Activated naive CD8-positive, alpha-beta T cell treated with anti-CD3 and anti-CD28 coated beads, Interleukin-2, amount 10 ng/mL, durations not matched to agents 7 days and 5 days (primary cell): ENCODE measurements at regions not wholly inside any gene's neighbourhood (a gene's known extent, or its start where the extent isn't known, plus 50 kb on each side); places are given as distances from the start of the nearest gene placed in this dataset.

Experiments used
- ATAC-seq: fragments of 150-1000 bp; cut with Tn5 transposase; one replicate; pipeline ENCODE4 v1.10.0; 2021; ENCODE audit warnings: low read depth, moderate library complexity
- POLR2A ChIA-PET: fragments of 350-600 bp; sonication (Branson Sonifier 250); formaldehyde crosslinking; loops from one replicate; lab custom pipeline; 2021; ENCODE audit warnings: antibody characterized with exemption; lab: Charles Lee
- DNase-seq: peaks from one replicate; pipeline ENCODE4 v3.0.0; 2021
- H3K27ac Mint-ChIP-seq: one replicate; pipeline ENCODE4 v1.8.0; 2022; ENCODE audit warnings: mild to moderate bottlenecking, mixed read lengths
- H3K27me3 Mint-ChIP-seq: one replicate; pipeline ENCODE4 v1.8.0; 2022; ENCODE audit warnings: mild to moderate bottlenecking, moderate library complexity, mixed read lengths
- H3K36me3 Mint-ChIP-seq: one replicate; pipeline ENCODE4 v1.8.0; 2021; ENCODE audit warnings: mild to moderate bottlenecking, mixed read lengths
- H3K4me1 Mint-ChIP-seq: one replicate; pipeline ENCODE4 v1.8.0; 2021; ENCODE audit warnings: mixed read lengths
- H3K4me3 Mint-ChIP-seq: one replicate; pipeline ENCODE4 v1.8.0; 2022; ENCODE audit warnings: mild to moderate bottlenecking, moderate library complexity, mixed read lengths
- H3K9me3 Mint-ChIP-seq: one replicate; pipeline ENCODE4 v1.8.0; 2021; ENCODE audit warnings: mixed read lengths

DNA sequence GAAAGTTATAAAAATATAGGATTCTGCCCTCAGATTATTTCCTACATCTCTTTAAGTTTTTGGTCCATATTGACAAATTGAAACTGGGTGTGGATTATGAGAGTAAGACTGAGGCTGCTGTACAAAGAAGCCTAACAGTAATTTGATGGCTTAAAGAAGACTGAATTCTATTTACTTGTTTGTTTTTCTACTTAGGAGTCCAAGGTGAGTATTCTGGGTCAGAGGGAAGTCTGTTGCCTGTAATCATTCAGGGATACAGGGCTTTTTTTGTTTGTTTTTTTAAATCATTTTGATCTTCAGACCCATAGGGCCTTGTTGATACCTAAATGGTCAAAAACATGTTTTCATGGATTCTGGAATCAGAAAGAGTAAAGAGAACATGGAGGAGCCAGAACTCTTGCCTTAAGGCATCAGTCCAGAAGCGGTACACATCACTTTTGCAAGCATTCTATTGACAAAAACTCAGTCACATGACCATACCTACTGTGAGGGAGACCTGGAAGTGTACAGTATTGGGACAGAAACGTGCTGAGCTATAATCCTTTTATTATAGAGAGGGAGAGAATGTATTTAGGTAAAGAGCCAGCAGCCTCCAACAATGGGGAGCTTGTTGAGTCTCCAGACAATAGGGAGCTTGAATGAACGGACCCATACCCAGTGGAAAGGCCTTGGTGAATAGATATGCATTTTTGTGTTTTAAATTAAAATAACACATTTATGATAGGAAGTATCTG lies 102.7 kb downstream of the LRRC70 start:
- Mint-ChIP-seq H3K9me3 (peaks cover 11% of the 10 kb centered on the region), H3K27ac (no peak overlapping the region), H3K4me3 (no peak overlapping the region), H3K36me3 (no peaks in the 10 kb centered on the region), H3K4me1 (no peaks in the 10 kb centered on the region), H3K27me3 (peaks cover 3% of the 10 kb centered on the region)
- POLR2A ChIA-PET = no interaction called here
- ATAC-seq (no peak), DNase-seq (no peak)

DNA sequence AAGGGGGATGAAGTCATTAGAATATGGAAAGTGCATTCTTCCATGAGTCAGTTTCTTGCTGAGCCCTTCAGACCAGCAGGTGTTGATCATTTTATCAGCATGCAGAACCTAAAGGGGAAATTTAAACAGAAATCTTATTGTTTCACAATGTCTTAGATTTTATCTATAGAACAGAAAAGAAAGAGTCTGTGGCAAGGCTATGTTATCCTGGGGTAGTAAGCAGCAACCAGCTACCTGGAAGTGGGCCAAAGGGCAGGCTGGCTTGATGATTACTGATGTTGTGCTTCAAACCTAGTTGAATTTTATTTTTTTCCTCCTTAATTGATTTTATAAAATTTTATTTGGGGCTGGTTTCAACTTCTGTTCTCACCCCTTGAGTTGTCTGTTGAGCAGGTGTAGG lies 101.5 kb downstream of the LRRC70 start:
- Mint-ChIP-seq H3K4me1 (no peaks in the 10 kb centered on the region), H3K27ac (no peak overlapping the region), H3K27me3 (peaks cover 5% of the 10 kb centered on the region), H3K9me3 (peaks cover 15% of the 10 kb centered on the region), H3K36me3 (no peaks in the 10 kb centered on the region), H3K4me3 (no peak overlapping the region)
- DNase-seq (no peak), ATAC-seq (no peak)
- POLR2A ChIA-PET = interaction anchor here (0.5 kb wide), 1 partner anchor 457 kb away, joined by 3 read pairs; no protein-coding TSS in a partner anchor
